ENCODE measurements at regions not wholly inside any gene's neighbourhood (a gene's known extent, or its start where the extent isn't known, plus 50 kb on each side); places are given as distances from the start of the nearest gene placed in this dataset.

DNA sequence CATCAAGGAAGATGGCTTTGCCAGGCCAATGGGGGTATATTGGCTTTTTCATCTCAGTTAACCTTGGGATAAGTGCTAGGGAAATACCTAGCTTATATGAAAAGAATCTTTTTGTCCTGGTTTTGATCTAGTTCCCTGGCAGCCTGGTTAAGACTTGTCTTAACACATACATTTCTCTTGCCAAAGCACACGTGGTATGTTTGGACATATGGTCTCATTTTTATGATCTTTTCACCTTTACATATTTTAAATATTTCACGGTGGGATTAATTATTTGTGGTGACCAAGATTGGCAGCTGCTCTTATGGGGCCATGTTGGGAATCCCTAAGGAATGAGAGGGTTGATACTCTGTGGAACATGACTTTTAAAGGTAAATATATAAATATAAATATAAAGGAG lies 312.5 kb downstream of the NPR3 start:
- TF ChIP-seq CTCF (IDR thresholded peaks at IDR 0.05; ENCODE audit: low read depth, low read length, poor library complexity, severe bottlenecking) (no peak), EZH2phosphoT487 (IDR thresholded peaks at IDR 0.05; ENCODE audit: borderline replicate concordance, low read length) (no peak)

All from DOHH2 (cell line).